ENCODE measurements at regions not wholly inside any gene's neighbourhood (a gene's known extent, or its start where the extent isn't known, plus 50 kb on each side); places are given as distances from the start of the nearest gene placed in this dataset.

- Mint-ChIP-seq H3K36me3 (no peaks in the 10 kb centered on the region), H3K9me3 (peaks cover 0 to 19% (median 6%) of the 10 kb centered on the region in 7 donors), H3K4me1 (no peaks in the 10 kb centered on the region), H3K27ac (no peak overlapping the region), H3K27me3 (ENCODE audit: low read depth in 3 of 3) (peaks cover 0 to 5% (median 0%) of the 10 kb centered on the region in 3 donors), H3K4me3 (no peak overlapping the region)
- no peak for TF ChIP-seq CTCF (IDR thresholded peaks at IDR 0.05)
- Histone ChIP-seq H3K4me3 (replicated peaks in 1 of 3; ENCODE audit: low read depth in 2 of 3, low read length in 3 of 3) (no peak overlapping the region), H3K4me2 (replicated peaks; ENCODE audit: extremely low read depth, low read length, poor library complexity, severe bottlenecking) (no peak overlapping the region), H3K9me3 (replicated peaks in 1 of 2; ENCODE audit: control insufficient read depth in 1 of 2, insufficient read depth in 1 of 2, low read length in 2 of 2) (peaks cover 0 to 7% of the 10 kb centered on the region in 2 donors), H3K27me3 (ENCODE audit: control insufficient read depth in 2 of 2, insufficient read depth in 2 of 2, low read length in 2 of 2) (no peaks in the 10 kb centered on the region), H2AFZ (ENCODE audit: insufficient read depth, low read depth, low read length, poor library complexity, severe bottlenecking) (no peak overlapping the region), H3K36me3 (replicated peaks in 1 of 2; ENCODE audit: control insufficient read depth in 1 of 2, insufficient read depth in 2 of 2, low read length in 2 of 2) (no peaks in the 10 kb centered on the region), H4K20me1 (ENCODE audit: insufficient read depth, low read length) (no peaks in the 10 kb centered on the region), H3K79me2 (ENCODE audit: insufficient read depth, low read length) (no peaks in the 10 kb centered on the region), H3K4me1 (ENCODE audit: control insufficient read depth in 1 of 2, insufficient read depth in 2 of 2, low read length in 2 of 2) (no peaks in the 10 kb centered on the region), H3K9ac (ENCODE audit: insufficient read depth, low read length, poor library complexity, severe bottlenecking) (no peak overlapping the region), H3K27ac (ENCODE audit: low read depth in 1 of 2, low read length in 2 of 2) (no peak overlapping the region)
- 97% methylated on average over 20 of the region's 23 CpGs for WGBS (ENCODE audit: insufficient coverage)
- intact Hi-C loops (cut with micrococcal nuclease): no loop called here
- DNase-seq: no peak
These were observed 193.9 kb downstream of the LARP7 start for GRCh38 chr4:112830753-112831386.

- Mint-ChIP-seq H3K9me3 (peaks cover 0 to 23% (median 8%) of the 10 kb centered on the region in 7 donors), H3K4me1 (no peaks in the 10 kb centered on the region), H3K27me3 (ENCODE audit: low read depth in 3 of 3) (peaks cover 0 to 2% (median 0%) of the 10 kb centered on the region in 3 donors), H3K4me3 (no peak overlapping the region), H3K27ac (no peak overlapping the region), H3K36me3 (no peaks in the 10 kb centered on the region)
- intact Hi-C loops (cut with micrococcal nuclease): no loop called here
- H3K4me1 ChIP-seq (ENCODE audit: control insufficient read depth in 1 of 2, insufficient read depth in 2 of 2, low read length in 2 of 2): no peaks in the 10 kb centered on the region
- H4K20me1 ChIP-seq (ENCODE audit: insufficient read depth, low read length): no peaks in the 10 kb centered on the region
- H3K79me2 ChIP-seq (ENCODE audit: insufficient read depth, low read length): no peaks in the 10 kb centered on the region
- no peak overlapping the region for H3K4me2 ChIP-seq (replicated peaks; ENCODE audit: extremely low read depth, low read length, poor library complexity, severe bottlenecking)
- no peak for TF ChIP-seq CTCF (IDR thresholded peaks at IDR 0.05)
- H3K9ac ChIP-seq (ENCODE audit: insufficient read depth, low read length, poor library complexity, severe bottlenecking): no peak overlapping the region
- H3K4me3 ChIP-seq (replicated peaks in 1 of 3; ENCODE audit: low read depth in 2 of 3, low read length in 3 of 3): no peak overlapping the region
- no peaks in the 10 kb centered on the region for H3K27me3 ChIP-seq (ENCODE audit: control insufficient read depth in 2 of 2, insufficient read depth in 2 of 2, low read length in 2 of 2)
- H3K9me3 ChIP-seq (replicated peaks in 1 of 2; ENCODE audit: control insufficient read depth in 1 of 2, insufficient read depth in 1 of 2, low read length in 2 of 2): peaks cover 0 to 15% of the 10 kb centered on the region in 2 donors
- no peak overlapping the region for H2AFZ ChIP-seq (ENCODE audit: insufficient read depth, low read depth, low read length, poor library complexity, severe bottlenecking)
- H3K36me3 ChIP-seq (replicated peaks in 1 of 2; ENCODE audit: control insufficient read depth in 1 of 2, insufficient read depth in 2 of 2, low read length in 2 of 2): no peaks in the 10 kb centered on the region
- H3K27ac ChIP-seq (ENCODE audit: low read depth in 1 of 2, low read length in 2 of 2): no peak overlapping the region
- DNase-seq: no peak
These were observed 195.6 kb downstream of the LARP7 start for GRCh38 chr4:112832493-112832892.

Data from CD14-positive monocyte (primary cell).